SK-N-SH (cell line): ENCODE measurements at regions not wholly inside any gene's neighbourhood (a gene's known extent, or its start where the extent isn't known, plus 50 kb on each side); places are given as distances from the start of the nearest gene placed in this dataset.
A peak's percentile ranks its signal among the peaks of the same experiment; 100 is the strongest.

Experiments
- CTCF ChIA-PET: fragments of 300-600, 350-600 bp; formaldehyde crosslinking; extraction: SDS; loops from one replicate; lab custom pipeline; 2021; lab: Yijun Ruan, JAX
- POLR2A ChIA-PET: fragments of 350-600 bp; sonication (Branson Sonifier 250); formaldehyde crosslinking; extraction: SDS; loops from one replicate; lab custom pipeline; 2020; ENCODE audit warnings: antibody characterized with exemption, inconsistent platforms; lab: Yijun Ruan, JAX
- DNase-seq: peaks from one replicate; pipeline ENCODE4 v3.0.0; 2012
- H2AFZ ChIP-seq: fragments of 200-600 bp; sonication (generic); 2 replicates; pipeline ENCODE4 v1.8.1; 2016; ENCODE audit warnings: antibody characterized with exemption, mild to moderate bottlenecking, low read depth
- H3F3A ChIP-seq: fragments of 200-600 bp; sonication (generic); replicated peaks from 2 replicates; pipeline ENCODE3; 2016; ENCODE audit warnings: antibody characterized with exemption, mild to moderate bottlenecking; ENCODE audit not compliant: insufficient read depth
- H3K27ac ChIP-seq, 2 experiments: fragments of 200-500 bp in 1 of 2; fragments of 200-600 bp in 1 of 2; sonication (Bioruptor generic) in 1 of 2; sonication (generic), shearing (Covaris generic) in 1 of 2; 2 replicates each; pipeline versions ENCODE4 v1.5.1 to v1.6.1; 2014 to 2016; ENCODE audit warnings: low read depth in 2 of 2, inconsistent platforms in 1 of 2, low read length in 1 of 2, mild to moderate bottlenecking in 1 of 2, mixed read lengths in 1 of 2
- H3K27me3 ChIP-seq: fragments of 200-600 bp; sonication (generic), shearing (Covaris generic); 2 replicates; pipeline ENCODE4 v1.6.1; 2016; ENCODE audit warnings: mixed run types; ENCODE audit not compliant: insufficient read depth
- H3K36me3 ChIP-seq, 2 experiments: fragments of 200-500 bp in 1 of 2; fragments of 200-600 bp in 1 of 2; sonication (Bioruptor generic) in 1 of 2; sonication (generic) in 1 of 2; replicated peaks in 1 of 2; 2 replicates each; pipeline versions ENCODE3 to v1.5.1; 2014 to 2016; ENCODE audit warnings: low read length in 1 of 2, mild to moderate bottlenecking in 1 of 2; ENCODE audit not compliant: insufficient read depth in 2 of 2, control insufficient read depth in 1 of 2
- H3K4me1 ChIP-seq, 2 experiments: fragments of 200-500 bp in 1 of 2; fragments of 200-600 bp in 1 of 2; sonication (Bioruptor generic) in 1 of 2; sonication (generic), shearing (Covaris generic) in 1 of 2; 2 replicates each; pipeline versions ENCODE4 v1.5.1 to v1.6.1; 2014 to 2016; ENCODE audit warnings: low read depth in 1 of 2, low read length in 1 of 2, mixed run types in 1 of 2; ENCODE audit not compliant: insufficient read depth in 2 of 2, control insufficient read depth in 1 of 2
- H3K4me2 ChIP-seq: fragments of 200-600 bp; sonication (generic), shearing (Covaris generic); 2 replicates; pipeline ENCODE4 v1.6.1; 2017; ENCODE audit warnings: mixed run types
- H3K4me3 ChIP-seq, 2 experiments: fragments of 200-500 bp in 1 of 2; fragments of 200-600 bp in 1 of 2; sonication (Bioruptor generic) in 1 of 2; sonication (generic), shearing (Covaris generic) in 1 of 2; 2 replicates each; pipeline versions ENCODE4 v1.5.1 to v1.8.1; 2014 to 2016; ENCODE audit warnings: low read depth in 2 of 2, inconsistent platforms in 1 of 2, low read length in 1 of 2, mild to moderate bottlenecking in 1 of 2, mixed read lengths in 1 of 2, moderate library complexity in 1 of 2
- H3K79me2 ChIP-seq: fragments of 200-600 bp; sonication (generic); 2 replicates; pipeline ENCODE4 v1.8.1; 2017; ENCODE audit warnings: mild to moderate bottlenecking; ENCODE audit not compliant: insufficient read depth
- H3K9ac ChIP-seq: fragments of 200-600 bp; sonication (generic); 2 replicates; pipeline ENCODE4 v1.6.1; 2017; ENCODE audit warnings: mixed run types
- H3K9me2 ChIP-seq: fragments of 200-600 bp; sonication (generic); 2 replicates; pipeline ENCODE4 v1.6.1; 2017; ENCODE audit warnings: mixed run types
- H3K9me3 ChIP-seq: fragments of 200-600 bp; sonication (generic); 2 replicates; pipeline ENCODE4 v1.6.1; 2017; ENCODE audit warnings: mixed run types, mild to moderate bottlenecking, moderate library complexity
- H4K20me1 ChIP-seq: fragments of 200-600 bp; sonication (generic); 2 replicates; pipeline ENCODE4 v1.6.1; 2017; ENCODE audit warnings: mild to moderate bottlenecking, mixed run types; ENCODE audit not compliant: insufficient read depth
- EZH2phosphoT487 ChIP-seq: fragments of 200-600 bp; sonication (generic); IDR thresholded peaks from 2 replicates; pipeline ENCODE4 v1.6.1; 2017; ENCODE audit warnings: low read depth, mixed run types, mild to moderate bottlenecking, antibody characterized with exemption, moderate library complexity, borderline replicate concordance
- FOSL2 ChIP-seq: IDR thresholded peaks from 2 replicates; pipeline ENCODE4 v1.4.0; 2012; ENCODE audit warnings: low read depth, mild to moderate bottlenecking, moderate library complexity, borderline replicate concordance
- FOXM1 ChIP-seq: IDR thresholded peaks from 2 replicates; pipeline ENCODE4 v1.4.0; 2012; ENCODE audit warnings: low read depth, mild to moderate bottlenecking
- GABPA ChIP-seq: IDR thresholded peaks from 2 replicates; pipeline ENCODE4 v1.4.0; 2012; ENCODE audit warnings: low read depth, mild to moderate bottlenecking
- JUND ChIP-seq: IDR thresholded peaks from 2 replicates; pipeline ENCODE4 v1.4.0; 2012
- MXI1 ChIP-seq: IDR thresholded peaks from 2 replicates; pipeline ENCODE4 v1.6.1; 2012; ENCODE audit warnings: mild to moderate bottlenecking, low read depth, low read length, improper control_type of control experiment
- NFIC ChIP-seq: IDR thresholded peaks from 2 replicates; pipeline ENCODE4 v1.4.0; 2012; ENCODE audit warnings: borderline replicate concordance
- NRF1 ChIP-seq: IDR thresholded peaks from 2 replicates; pipeline ENCODE4 v1.6.1; 2012; ENCODE audit warnings: low read depth, mild to moderate bottlenecking, low read length
- RFX5 ChIP-seq: IDR thresholded peaks from 2 replicates; pipeline ENCODE4 v1.6.1; 2012; ENCODE audit warnings: mild to moderate bottlenecking, improper control_type of control experiment, low read length
- RXRA ChIP-seq: IDR thresholded peaks from 2 replicates; pipeline ENCODE4 v1.4.0; 2012; ENCODE audit warnings: low read depth, mild to moderate bottlenecking, borderline replicate concordance
- SIN3A ChIP-seq: IDR thresholded peaks from 2 replicates; pipeline ENCODE4 v1.6.1; 2012; ENCODE audit warnings: low read depth, mild to moderate bottlenecking, low read length, moderate library complexity, borderline replicate concordance
- SMC3 ChIP-seq: IDR thresholded peaks from 2 replicates; pipeline ENCODE4 v1.6.1; 2012; ENCODE audit warnings: low read depth, low read length, improper control_type of control experiment
- TAF1 ChIP-seq: IDR thresholded peaks from 2 replicates; pipeline ENCODE4 v1.6.1; 2012; ENCODE audit warnings: low read depth, mild to moderate bottlenecking, low read length, moderate library complexity, borderline replicate concordance
- TCF12 ChIP-seq: IDR thresholded peaks from 2 replicates; pipeline ENCODE4 v1.4.0; 2012
- YY1 ChIP-seq: IDR thresholded peaks from 2 replicates; pipeline ENCODE4 v1.4.0; 2012; ENCODE audit warnings: low read depth, mild to moderate bottlenecking
- WGBS: methylation state at CpG from one replicate; pipeline ENCODE4 v1.1.6; 2017; ENCODE audit warnings: low lambda C conversion rate; 5-methylcytosine and 5-hydroxymethylcytosine counted together
- TF ChIP-seq, protein P1 (sequence below): fragments of 150-350 bp; IDR thresholded peaks from 2 replicates; pipeline ENCODE4 v1.6.1; 2016; ENCODE audit warnings: mild to moderate bottlenecking, low read depth, low read length
- TF ChIP-seq, protein P2 (sequence below): IDR thresholded peaks from 2 replicates; pipeline ENCODE4 v1.4.0; 2012; ENCODE audit warnings: low read depth, borderline replicate concordance
- TF ChIP-seq, protein P3 (sequence below): IDR thresholded peaks from 2 replicates; pipeline ENCODE4 v1.4.0; 2012; ENCODE audit warnings: low read depth, borderline replicate concordance
- TF ChIP-seq, protein P4 (sequence below): IDR thresholded peaks from 2 replicates; pipeline ENCODE4 v1.4.0; 2012; ENCODE audit warnings: low read depth
- TF ChIP-seq, protein P5 (sequence below): IDR thresholded peaks from 2 replicates; pipeline ENCODE4; 2012

GRCh38 chr2:8088810-8089209, 593.0 kb upstream of the ID2 start:
- Histone ChIP-seq H3K36me3 (no peaks in the 10 kb centered on the region), H2AFZ (no peak overlapping the region), H3F3A (peaks cover 6% of the 10 kb centered on the region), H3K27ac (no peak overlapping the region), H3K4me2 (no peak overlapping the region), H3K9me3 (no peaks in the 10 kb centered on the region), H3K27me3 (no peaks in the 10 kb centered on the region), H3K9me2 (no peaks in the 10 kb centered on the region), H4K20me1 (no peaks in the 10 kb centered on the region), H3K79me2 (no peaks in the 10 kb centered on the region), H3K9ac (no peak overlapping the region), H3K4me1 (peaks cover 0 to 7% of the 10 kb centered on the region in 2 experiments; a peak in 1 of 4 replicates), H3K4me3 (no peak overlapping the region)
- no peak for DNase-seq
- TF ChIP-seq FOSL2 = no peak
- TF ChIP-seq NRF1 = no peak
- no peak for TF ChIP-seq MXI1
- TF ChIP-seq, protein P1, sequence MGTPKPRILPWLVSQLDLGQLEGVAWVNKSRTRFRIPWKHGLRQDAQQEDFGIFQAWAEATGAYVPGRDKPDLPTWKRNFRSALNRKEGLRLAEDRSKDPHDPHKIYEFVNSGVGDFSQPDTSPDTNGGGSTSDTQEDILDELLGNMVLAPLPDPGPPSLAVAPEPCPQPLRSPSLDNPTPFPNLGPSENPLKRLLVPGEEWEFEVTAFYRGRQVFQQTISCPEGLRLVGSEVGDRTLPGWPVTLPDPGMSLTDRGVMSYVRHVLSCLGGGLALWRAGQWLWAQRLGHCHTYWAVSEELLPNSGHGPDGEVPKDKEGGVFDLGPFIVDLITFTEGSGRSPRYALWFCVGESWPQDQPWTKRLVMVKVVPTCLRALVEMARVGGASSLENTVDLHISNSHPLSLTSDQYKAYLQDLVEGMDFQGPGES = no peak
- TF ChIP-seq, protein P2, sequence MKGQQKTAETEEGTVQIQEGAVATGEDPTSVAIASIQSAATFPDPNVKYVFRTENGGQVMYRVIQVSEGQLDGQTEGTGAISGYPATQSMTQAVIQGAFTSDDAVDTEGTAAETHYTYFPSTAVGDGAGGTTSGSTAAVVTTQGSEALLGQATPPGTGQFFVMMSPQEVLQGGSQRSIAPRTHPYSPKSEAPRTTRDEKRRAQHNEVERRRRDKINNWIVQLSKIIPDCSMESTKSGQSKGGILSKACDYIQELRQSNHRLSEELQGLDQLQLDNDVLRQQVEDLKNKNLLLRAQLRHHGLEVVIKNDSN = no peak
- no peak for TF ChIP-seq JUND
- no peak for TF ChIP-seq GABPA
- TF ChIP-seq YY1 = no peak
- TF ChIP-seq RFX5 = no peak
- TF ChIP-seq, protein P3, sequence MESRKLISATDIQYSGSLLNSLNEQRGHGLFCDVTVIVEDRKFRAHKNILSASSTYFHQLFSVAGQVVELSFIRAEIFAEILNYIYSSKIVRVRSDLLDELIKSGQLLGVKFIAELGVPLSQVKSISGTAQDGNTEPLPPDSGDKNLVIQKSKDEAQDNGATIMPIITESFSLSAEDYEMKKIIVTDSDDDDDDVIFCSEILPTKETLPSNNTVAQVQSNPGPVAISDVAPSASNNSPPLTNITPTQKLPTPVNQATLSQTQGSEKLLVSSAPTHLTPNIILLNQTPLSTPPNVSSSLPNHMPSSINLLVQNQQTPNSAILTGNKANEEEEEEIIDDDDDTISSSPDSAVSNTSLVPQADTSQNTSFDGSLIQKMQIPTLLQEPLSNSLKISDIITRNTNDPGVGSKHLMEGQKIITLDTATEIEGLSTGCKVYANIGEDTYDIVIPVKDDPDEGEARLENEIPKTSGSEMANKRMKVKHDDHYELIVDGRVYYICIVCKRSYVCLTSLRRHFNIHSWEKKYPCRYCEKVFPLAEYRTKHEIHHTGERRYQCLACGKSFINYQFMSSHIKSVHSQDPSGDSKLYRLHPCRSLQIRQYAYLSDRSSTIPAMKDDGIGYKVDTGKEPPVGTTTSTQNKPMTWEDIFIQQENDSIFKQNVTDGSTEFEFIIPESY = no peak
- no peak for TF ChIP-seq TAF1
- TF ChIP-seq, protein P4, sequence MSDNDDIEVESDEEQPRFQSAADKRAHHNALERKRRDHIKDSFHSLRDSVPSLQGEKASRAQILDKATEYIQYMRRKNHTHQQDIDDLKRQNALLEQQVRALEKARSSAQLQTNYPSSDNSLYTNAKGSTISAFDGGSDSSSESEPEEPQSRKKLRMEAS = no peak
- no peak for TF ChIP-seq SIN3A
- TF ChIP-seq NFIC = no peak
- 85% methylated on average over 1 of the region's 1 CpG for WGBS
- CTCF ChIA-PET = interaction anchor here (1.1 to 1.7 kb wide), 2 partner anchors 8 to 53 kb away, joined by 3 to 4 read pairs; no protein-coding TSS in a partner anchor
- POLR2A ChIA-PET = no interaction called here

DNA sequence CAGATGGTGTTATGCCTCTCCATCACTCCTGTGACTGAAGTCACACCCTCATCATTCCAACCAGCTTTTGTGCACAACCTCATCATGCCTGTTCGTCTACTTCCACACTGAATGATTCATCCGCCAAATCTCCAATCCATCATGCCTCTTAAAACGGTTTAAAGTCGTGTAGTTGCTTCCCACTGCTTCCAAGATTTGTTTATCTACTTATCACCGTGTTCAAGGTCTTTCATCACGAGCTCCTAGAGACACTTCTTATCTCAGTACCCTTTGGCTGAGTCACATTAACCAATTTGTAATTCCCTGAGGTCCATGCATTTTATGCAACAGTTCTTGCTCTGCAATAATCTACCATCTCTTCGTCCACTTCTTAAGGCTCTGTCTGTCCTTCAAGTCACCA, 592.3 kb upstream of the ID2 start:
- no peak overlapping the region for H3K4me3 ChIP-seq
- DNase-seq = no peak
- WGBS = 58% methylated on average over 7 of the region's 7 CpGs
- H4K20me1 ChIP-seq = no peaks in the 10 kb centered on the region
- H2AFZ ChIP-seq = no peak overlapping the region
- peaks cover 0 to 7% of the 10 kb centered on the region in 2 experiments; a peak in 1 of 4 replicates for H3K4me1 ChIP-seq
- no peaks in the 10 kb centered on the region for H3K27me3 ChIP-seq
- H3K9me2 ChIP-seq = no peaks in the 10 kb centered on the region
- no peak overlapping the region for H3K9ac ChIP-seq
- no peak overlapping the region for H3K27ac ChIP-seq
- no peaks in the 10 kb centered on the region for H3K36me3 ChIP-seq
- H3K4me2 ChIP-seq = no peak overlapping the region
- H3F3A ChIP-seq = peaks cover 6% of the 10 kb centered on the region
- TF ChIP-seq RXRA = no peak
- TF ChIP-seq FOXM1 = no peak
- no peak for TF ChIP-seq TCF12
- TF ChIP-seq RFX5 = no peak
- TF ChIP-seq, protein P4 = no peak
- peak; percentile 20; the same call in 1 of the 2 replicates for TF ChIP-seq FOSL2
- no peak for TF ChIP-seq EZH2phosphoT487
- no peak for TF ChIP-seq SMC3
- TF ChIP-seq, protein P5, sequence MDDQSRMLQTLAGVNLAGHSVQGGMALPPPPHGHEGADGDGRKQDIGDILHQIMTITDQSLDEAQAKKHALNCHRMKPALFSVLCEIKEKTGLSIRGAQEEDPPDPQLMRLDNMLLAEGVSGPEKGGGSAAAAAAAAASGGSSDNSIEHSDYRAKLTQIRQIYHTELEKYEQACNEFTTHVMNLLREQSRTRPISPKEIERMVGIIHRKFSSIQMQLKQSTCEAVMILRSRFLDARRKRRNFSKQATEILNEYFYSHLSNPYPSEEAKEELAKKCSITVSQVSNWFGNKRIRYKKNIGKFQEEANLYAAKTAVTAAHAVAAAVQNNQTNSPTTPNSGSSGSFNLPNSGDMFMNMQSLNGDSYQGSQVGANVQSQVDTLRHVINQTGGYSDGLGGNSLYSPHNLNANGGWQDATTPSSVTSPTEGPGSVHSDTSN = peak; percentile 30; the same call in 1 of the 2 replicates
- H3K79me2 ChIP-seq = no peaks in the 10 kb centered on the region
- ChIA-PET POLR2A (no interaction called here), CTCF (no interaction called here)
- no peaks in the 10 kb centered on the region for H3K9me3 ChIP-seq
